Hematopoietic multipotent progenitor cell treated with erythropoietin and hydrocortisone succinate and interleukin-3 and kit ligand, for 4 days (in vitro differentiated cells): ENCODE measurements at regions not wholly inside any gene's neighbourhood (a gene's known extent, or its start where the extent isn't known, plus 50 kb on each side); places are given as distances from the start of the nearest gene placed in this dataset.

ENCODE experiments used
- DNase-seq: peaks from one replicate; pipeline ENCODE4 v3.0.0-alpha.2; 2015

DNA sequence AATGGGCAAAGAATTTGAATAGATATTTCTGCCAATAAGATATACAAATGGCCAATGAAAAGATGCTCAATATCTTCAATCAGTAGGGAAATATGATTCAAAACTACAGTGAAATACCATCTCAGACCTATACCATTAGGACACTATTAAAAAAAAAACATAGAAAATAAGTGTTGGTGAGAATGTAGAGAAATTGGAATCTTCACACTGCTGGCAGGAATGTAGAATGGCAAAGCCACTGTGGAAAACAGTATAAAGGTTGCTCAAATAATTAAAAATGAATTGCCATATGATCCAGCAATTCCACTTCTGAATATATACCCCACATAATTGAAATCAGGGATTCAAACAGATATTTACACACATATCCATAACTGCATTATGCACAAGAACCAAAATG, 88.1 kb upstream of the STARD13 start:
- DNase-seq = no peak

DNA sequence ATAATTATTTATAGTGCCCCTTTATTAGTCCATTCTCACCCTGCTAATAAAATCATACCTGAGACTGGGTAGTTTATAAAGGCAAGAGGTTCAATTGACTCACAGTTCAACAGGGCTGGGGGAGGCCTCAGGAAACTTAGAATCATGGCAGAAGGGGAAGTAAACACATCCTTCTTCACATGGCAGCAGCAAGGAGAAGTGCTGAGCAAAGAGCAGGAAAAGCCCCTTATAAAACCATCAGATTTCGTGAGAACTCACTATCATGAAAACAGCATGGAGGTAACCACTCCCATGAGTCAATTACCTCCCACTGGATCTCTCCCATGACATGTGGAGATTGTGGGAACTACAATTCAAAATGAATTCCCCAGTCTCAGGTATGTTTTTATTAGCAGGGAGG, 89.9 kb upstream of the STARD13 start:
- peak; percentile 35 for DNase-seq

DNA sequence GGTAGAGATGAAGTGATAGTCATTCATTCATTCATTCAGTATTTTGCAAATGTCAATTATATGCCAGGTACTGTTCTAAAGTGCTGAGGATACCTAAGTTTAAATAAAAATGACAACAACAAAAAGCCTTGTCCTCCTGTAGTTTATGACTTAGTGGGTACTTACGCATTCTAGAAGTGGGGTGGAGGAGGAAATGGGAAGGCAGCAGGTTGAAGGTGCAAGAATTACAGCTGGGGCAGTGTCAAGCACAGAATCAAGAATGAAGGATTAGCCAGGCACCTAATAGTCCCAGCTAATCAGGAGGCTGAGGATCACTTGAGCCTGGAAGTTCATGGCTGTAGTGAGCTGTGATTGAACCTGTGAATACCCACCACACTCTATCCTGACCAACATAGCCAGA, 90.7 kb upstream of the STARD13 start:
- DNase-seq = no peak

DNA sequence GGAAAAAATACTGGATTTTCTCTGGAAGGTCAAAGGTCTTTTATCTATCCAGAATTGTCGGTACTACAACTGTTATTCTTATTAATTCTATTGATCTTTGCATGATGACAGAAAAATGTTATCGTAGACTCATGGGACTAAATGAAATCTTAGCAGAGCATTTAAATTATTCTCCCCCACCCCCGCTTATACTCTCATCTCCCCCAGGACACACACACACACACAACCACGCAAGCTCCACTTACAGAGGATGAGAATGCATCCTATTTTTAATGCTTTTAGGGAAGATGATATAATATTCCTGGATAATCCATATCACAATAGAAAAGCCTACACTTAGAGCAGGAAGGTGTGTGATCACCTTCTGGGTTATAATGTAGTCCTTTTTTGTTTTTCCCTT, 91.9 kb upstream of the STARD13 start:
- DNase-seq = no peak

DNA sequence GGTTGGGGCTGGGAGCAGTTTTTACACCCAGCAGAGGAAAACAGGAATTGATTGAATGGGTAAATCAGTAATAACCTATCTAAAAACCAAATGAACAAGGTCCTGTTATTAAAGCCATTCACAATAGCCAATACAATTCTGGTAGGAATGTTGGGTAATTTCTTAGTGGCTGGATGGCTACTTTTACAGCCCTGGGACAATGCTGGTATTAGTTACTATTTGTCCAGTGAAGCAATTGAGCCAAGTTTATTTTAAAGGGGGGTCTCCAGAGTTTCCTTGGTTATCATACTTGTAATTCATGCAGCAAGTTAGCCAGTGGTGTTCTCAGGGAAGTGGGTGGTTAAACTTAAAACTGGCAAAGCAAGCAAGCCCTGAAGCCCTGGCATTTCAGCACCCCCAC, 92.3 kb upstream of the STARD13 start:
- no peak for DNase-seq

DNA sequence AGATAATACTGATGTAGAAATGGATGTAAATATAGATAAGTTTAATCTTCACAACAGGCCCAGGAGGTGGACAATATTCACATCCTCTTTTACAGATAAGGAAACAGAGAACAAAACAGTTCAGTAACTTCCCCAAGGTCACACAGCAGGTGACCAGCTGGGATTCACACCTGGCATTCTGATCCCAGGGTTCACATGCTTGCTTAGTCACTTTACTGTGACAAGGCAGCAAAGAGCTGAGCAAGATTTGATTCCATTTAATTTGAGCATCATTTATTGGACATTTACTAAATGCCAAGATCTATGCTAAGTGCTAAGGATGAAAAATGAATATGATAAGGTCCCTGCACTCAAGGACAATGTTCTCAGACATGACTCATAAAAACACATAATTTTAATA, 94.1 kb upstream of the STARD13 start:
- DNase-seq = no peak

DNA sequence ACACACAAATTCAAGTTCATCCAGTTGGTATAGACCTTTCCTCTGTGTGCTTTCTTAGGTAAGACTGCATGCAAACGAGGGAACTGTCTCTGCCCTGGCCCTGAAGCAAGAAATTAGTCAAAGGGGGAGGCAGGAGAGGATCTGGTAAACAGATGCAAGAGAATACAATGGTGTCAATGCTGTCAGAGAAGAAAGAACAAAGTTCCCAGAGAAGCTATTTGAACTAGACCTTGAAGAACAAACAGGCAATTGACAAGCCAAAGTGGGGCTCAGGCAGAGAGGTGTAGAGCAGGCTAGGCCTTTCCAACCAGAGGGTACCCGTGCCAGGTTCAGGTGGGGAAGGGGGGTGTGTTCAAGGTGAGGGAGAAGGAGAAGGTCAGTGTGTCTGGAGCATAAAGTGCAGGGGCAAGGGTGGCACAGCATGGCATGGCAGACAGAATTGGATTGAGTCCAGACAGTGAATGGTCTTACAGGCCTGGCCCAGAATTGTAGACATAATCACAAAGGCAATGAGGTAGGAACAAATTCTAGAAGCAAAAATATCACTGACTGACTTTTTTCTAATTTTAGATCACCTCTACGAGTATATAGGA, 95.0 kb upstream of the STARD13 start:
- DNase-seq = no peak

DNA sequence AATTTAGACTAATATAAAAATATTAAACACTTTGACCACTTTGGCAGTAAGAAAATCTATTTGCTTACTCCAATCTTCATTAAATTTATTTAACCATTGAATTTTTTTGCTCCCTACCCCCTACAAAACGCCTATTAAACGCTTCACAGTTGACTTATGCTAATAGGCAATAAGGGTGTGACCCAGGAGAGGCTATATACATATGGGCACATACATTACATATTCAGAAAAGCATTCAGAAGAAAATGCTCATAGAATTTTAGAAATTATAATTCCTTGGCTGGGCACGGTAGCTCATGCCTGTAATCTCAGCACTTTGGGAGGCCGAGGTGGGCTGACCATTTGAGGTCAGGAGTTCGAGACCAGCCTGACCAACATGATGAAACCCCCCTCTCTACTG, 95.6 kb upstream of the STARD13 start:
- DNase-seq = no peak

DNA sequence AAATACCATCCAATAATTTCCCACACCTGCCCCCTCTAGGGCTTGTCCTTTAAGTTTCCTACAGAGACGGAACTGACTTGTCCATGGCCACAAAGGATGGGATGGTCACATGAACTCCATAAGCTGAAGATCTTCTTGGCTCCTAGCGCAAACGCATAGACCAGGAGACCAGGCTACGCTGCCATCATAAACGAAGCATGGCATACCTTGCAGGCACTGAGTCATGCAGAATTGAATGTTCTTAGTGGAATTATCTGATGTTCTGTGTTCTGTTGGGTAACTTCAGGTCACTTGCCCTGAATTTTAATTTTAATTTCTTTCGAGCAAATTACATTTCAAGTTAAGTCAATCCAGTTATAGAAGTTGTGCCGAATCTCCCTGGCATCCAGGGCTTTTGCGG, 96.4 kb upstream of the STARD13 start:
- DNase-seq = no peak

DNA sequence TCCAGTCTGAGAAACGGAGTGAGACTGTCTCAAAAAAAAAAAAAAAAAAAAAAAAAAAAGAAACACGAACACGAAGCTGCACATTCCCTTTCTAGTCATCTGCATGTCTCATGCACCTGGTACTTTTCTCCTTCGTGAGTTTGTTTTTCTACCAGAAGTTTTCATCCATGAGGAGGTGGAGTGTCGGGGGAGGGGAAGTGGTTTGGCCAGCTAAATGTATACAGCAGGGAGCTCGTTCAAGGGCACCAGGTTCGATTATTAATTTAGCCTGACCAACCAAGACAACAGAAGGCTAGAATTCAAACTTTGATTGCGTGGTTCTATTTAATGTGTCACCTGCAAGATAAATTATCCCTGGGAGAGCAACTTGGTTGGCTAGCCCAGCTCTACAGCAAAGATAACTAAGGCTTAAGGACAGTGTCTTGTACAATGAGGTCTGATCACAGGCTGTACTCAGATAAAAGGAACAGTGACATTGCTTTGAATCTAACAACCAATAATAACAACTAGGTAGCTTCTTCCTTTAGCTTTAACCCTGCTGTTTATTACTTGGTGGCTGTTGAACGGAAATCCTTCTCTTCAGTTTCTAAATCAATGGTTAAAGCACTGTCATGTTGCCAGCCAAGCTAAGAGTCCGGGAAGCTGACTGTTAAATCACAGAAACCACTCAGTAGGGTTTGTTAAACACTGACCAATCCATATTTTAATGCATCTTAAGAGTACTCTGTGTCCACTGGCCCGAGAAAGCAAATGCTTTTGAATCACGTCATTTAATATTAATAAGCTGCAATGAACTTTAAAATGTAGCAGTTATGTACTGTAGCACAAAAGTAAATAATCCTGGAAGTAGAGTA, 98.4 kb upstream of the STARD13 start:
- no peak for DNase-seq

DNA sequence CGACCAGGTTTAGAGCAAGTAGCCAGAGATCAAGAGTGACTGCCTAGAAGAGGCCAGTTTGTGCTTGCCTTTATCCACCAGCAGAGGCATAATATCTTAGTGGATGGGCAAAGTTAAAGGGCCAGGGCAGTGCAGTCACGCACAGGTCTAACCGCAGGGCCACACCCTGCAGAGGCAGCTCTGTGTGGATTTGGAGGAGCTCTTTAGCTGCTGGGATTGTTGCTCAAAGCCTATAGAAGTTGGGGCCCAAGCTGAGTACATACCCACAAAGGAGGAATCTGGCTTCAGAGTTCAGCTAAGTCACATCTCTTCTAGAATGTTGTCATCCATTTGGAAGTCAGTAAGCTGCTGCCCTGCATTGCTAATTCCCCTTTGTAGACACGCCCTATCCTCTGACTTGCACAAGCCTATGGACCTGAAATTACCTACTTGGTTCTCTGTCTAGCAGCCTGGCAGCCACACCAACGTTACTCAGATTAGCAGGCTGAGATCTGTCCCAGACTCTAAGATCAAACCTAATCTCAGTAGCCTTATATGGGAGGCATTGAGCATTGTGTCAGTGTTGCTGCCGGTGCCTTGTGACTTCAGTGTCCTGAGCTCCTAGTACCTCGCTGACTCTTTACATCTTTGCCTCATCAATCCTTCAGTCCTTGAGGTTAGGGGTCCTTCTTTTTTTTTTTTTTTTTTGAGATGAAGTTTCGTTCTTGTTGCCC, 102.9 kb upstream of the STARD13 start:
- DNase-seq = no peak

DNA sequence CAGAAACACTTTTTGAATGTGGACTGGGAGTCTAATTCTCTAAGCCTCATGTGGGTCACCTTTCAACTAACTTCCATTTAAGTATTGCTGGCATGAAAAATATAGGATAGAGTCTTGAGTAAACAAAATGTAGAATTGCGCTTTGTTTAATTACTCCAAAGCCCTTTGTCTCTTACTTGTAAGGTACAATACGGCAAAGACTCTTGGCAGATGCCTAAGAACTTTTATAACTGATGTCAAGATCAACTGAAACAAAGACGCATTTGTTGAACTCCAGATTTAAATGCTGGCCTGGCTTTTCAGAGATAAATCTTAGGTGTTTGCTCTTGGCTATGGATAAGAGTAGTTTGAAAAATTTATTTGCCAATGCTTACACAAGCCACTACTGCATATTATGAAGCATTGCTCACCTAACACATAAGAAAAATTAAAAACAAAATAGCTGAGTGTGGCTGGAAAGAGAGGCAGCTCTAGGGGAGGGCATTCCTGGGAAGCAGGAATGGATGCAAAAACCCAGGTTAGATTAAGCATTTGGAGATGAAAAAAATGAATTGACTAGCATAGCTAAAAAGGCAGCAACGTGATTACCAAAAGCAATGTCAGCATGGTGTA, 107.3 kb upstream of the STARD13 start:
- no peak for DNase-seq

DNA sequence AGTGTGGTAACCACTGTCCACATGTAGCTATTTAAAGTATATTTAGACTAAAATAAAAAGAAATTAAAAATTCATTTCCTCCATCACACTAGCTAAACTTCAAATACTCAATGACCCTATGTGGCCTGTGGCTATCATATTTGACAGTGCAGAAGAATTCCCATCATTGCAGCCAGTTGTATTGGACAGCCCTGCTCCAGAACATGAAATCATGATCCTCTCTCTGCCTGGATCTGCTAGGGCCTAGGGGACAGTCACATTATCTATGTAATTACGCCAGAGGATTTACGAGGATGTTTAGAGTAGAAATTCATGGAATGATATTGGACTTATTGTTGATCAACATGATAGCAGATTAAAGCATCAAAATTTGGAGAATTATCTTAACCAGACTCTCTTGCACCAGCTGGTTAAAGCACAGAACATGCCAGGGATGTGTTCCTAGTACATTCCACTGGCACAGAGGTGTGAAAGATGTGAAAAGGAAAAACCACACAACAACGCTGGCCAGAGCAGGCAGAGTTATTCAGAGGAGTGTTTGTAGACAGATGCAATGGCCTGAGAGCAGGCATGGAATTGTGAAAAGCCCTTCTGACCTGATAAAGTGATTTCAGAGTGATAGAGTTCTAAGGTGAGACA, 108.9 kb upstream of the STARD13 start:
- DNase-seq = no peak

DNA sequence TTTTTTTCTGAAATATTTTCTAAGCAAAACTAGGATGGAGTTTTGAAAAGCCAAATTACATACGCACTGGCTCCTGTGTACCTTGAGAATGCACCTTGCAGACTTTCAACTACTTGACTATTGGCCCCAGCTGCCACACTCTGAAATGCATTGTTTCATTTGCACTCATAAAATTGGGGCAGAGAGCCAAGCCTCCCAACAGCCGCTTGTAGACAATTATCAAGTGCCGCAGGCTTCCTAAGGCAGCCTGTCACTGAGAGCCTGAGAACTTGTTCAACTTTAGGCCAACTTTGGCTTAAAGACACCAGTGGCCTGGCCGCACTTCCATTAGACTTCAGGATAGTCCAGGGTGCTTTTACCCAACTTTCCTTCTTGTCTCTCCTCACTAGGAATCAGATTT, 115.7 kb upstream of the STARD13 start:
- no peak for DNase-seq

DNA sequence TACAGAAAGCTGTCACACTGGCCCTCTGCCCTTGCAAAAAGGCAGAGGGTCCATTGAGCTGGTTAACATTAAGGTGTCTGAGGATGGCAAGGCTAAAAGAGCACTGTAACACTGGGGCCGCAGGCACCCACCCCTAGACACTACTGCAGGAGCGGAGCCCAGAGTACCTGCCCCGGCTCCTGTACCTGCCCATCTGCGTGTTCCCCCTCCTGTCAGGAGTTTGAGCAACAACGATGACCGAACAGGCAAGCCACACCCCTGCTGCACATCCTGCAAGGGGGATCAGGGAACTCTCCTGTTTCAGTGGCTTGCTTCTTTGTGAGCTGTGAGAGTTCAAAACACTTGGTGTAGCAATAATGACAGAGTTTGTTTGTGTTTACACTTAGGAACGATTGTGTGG, 117.4 kb upstream of the STARD13 start:
- DNase-seq = no peak

DNA sequence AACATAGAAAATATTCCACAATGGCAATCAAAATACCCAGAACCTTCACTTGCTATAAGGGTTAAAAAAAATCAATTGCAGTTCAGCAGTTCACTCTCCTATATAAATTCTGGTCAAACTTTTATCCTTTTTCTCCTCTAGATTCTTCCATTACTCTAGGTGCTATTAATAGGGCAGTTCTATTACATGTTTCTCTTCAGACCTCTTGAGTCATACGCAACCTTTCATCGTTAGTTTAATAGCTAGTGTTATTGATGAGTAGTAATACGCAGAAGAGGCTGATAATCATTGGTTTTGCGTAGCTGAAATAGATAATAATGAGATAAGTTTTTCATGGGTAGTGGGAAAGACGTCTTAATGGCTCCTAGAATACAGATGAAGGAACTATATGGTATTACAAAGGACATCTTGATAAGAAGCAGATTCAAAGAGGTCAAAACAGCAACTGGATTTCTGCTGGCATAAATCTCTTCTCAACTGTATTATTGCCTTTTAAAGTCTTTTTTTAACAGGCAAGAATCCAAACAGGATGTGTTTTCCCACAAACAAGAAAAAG, 118.3 kb upstream of the STARD13 start:
- no peak for DNase-seq

DNA sequence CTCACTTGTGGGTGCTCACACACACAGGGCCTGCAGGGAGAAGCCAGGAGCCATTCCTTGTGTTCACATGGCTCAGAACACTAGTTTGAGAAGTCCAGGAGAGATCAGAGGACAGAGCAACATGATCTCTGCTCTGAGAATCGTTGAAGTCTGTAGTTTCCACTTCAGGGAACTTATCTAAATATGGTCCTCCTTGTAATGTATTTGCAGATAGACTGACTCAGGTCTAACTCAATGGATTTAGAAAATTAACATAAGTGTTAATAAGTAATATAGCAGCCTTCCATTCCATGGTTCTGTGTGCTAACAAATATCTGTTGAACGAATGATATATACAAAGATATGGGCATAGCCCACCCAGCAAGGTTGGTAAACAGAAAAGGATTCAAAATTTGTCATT, 119.8 kb upstream of the STARD13 start:
- DNase-seq = no peak

DNA sequence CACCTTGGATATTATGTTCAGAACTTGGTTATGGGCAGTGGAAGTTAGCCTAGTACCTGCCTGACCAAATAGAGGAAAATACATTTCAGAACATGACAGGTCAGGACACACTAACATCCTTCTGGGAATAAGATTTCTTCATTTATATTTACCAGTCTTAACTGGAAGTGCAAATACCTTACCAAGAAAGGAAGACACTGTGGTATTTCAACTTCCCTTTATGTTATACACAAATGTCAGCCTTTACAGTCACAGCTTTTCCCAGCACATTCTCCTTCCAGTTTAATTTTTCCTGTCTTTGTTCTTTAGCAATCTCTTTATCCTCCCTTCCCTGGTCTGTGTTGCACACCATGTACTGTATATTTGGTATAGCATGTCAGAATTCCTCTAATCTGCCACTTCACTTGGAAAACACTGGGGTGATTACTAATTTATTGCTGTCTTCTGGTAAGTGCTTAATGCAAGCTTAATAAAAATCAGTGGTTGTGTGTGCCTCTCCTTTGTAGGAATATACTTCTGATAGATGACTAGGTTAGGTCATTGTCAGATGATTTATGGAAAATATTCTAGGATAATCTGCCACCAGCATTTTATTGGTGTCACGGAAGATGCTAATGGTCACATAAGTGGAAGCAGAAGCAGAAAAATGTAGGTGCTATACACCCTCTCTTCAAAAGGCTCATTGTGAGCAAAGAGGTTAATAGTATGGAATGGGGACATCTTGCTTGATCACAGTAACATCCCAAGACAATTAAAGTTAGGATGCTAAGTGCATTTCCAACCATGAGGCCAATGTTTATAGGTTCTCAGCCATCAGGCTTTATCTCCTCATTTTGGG, 124.3 kb upstream of the STARD13 start:
- peak; percentile 13 for DNase-seq

DNA sequence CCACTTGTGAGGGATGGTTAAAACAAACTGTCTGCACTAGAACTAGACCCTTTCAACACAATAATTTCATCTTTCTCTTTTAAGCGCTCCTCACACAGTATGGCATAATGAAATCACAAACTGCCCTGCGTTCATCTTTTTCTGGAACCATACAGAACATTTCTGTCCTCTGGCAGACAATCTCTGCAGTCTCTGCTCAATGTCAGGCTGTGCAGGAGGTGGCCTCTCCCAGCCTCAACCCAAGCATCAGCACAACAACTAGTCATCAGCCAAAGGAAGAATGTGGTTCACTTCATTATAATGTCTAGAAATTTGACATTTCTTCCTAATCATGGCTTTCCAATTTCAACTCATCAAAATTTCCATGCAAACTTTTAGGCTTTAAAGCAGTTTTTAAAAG, 125.1 kb upstream of the STARD13 start:
- DNase-seq = no peak

DNA sequence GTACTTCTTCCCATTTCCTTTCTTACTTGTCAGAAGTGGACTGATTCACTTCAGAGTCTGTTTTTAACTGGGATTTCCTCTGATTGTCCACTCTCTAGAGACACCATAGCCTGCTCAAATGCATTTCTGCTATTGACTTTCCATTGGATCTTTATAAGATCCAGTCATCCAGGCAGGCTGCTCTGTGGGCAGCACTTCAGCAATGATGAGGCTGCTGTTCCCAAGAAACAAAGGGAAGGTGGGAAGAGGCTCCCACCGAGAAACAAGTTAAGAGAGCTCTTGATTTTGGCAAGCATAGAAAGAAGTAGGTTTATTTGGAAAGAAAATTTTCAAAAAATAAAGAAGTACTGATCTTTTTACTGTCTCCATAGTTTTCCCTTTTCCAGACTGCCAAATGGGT, 125.8 kb upstream of the STARD13 start:
- no peak for DNase-seq

DNA sequence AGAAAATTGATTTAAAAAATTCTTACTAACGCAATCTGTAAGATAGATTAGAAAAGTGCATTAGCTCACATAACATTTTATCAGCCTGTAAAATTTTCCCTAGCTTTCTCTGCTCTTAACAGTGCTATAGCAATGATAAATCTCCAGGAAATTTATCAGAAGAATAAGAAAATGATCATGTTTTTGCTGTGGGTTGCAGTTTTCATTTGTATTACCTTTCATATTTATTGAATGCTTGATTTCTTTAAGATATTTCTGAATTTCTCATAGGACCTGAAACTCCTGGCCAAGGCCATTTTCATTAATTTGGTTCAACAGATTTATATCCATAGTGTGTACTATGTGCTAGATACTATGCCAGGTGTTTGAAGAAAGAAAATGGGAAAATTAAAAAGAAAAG, 130.3 kb upstream of the STARD13 start:
- DNase-seq = no peak
